Testis (tissue), 2 donors: ENCODE measurements at regions not wholly inside any gene's neighbourhood (a gene's known extent, or its start where the extent isn't known, plus 50 kb on each side); places are given as distances from the start of the nearest gene placed in this dataset.

Experiments used
- POLR2A ChIP-seq: fragments of 450-650 bp; IDR thresholded peaks from one replicate; pipeline ENCODE4 v1.6.1; 2017; ENCODE audit warnings: antibody characterized with exemption, mild to moderate bottlenecking, moderate library complexity
- TF ChIP-seq, protein P1 (sequence below), 3 experiments: fragments of 450-650 bp in 2 of 3; fragments of 200-600 bp in 1 of 3; sonication (generic) in 1 of 3; IDR thresholded peaks; one replicate each; pipeline ENCODE4 v1.5.1; 2016 to 2019; ENCODE audit warnings: antibody characterized with exemption in 3 of 3, mild to moderate bottlenecking in 2 of 3, moderate library complexity in 1 of 3

DNA sequence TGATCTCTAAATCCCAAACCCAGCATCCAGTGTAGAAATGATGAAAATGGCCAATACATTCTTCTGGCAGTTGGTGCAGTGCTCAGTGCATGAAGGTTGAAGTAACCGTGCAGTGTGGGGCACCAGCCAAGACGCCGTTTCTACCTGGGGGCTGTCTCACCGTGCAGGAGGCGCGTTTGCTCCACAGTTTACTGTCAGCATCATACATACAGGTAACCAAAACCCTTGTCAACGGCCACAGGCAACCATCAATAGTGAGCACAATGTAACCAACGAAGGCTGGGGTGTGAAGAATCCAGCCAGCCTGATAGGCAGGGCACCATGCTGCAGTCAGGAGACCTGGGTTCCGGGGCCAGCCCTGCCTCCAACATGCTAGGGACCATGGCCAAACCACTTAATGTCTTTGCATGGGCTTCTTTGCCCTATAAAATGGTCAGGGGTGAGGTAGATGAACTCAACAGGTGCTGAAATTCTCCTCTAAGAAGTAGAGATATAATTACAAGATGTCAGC, 127.5 kb upstream of the ID2 start:
- TF ChIP-seq, protein P1, sequence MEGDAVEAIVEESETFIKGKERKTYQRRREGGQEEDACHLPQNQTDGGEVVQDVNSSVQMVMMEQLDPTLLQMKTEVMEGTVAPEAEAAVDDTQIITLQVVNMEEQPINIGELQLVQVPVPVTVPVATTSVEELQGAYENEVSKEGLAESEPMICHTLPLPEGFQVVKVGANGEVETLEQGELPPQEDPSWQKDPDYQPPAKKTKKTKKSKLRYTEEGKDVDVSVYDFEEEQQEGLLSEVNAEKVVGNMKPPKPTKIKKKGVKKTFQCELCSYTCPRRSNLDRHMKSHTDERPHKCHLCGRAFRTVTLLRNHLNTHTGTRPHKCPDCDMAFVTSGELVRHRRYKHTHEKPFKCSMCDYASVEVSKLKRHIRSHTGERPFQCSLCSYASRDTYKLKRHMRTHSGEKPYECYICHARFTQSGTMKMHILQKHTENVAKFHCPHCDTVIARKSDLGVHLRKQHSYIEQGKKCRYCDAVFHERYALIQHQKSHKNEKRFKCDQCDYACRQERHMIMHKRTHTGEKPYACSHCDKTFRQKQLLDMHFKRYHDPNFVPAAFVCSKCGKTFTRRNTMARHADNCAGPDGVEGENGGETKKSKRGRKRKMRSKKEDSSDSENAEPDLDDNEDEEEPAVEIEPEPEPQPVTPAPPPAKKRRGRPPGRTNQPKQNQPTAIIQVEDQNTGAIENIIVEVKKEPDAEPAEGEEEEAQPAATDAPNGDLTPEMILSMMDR (IDR thresholded peaks at IDR 0.05) = no peak
- no peak for TF ChIP-seq POLR2A
